ENCODE measurements at regions not wholly inside any gene's neighbourhood (a gene's known extent, or its start where the extent isn't known, plus 50 kb on each side); places are given as distances from the start of the nearest gene placed in this dataset.
A peak's percentile ranks its signal among the peaks of the same experiment; 100 is the strongest.

DNA sequence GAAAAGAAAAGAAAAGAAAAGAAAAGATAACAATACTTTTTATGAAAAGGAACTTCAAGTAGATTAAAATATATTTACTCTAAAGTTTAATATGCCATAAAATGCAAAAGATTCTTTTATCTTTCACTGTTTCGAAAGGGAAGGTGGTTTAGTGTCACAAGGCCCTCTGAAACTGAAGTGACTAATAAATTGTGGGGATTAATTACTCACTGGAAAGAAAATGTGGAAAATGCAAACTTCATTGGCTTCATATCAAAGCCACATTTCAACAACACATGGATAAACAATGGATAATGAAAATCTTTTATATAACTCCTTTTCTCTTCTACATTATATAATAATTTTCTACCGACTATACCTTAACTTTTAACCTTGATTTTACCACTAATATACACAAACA, 320.5 kb upstream of the RSPO3 start:
- Histone ChIP-seq H3K9me3 (no peaks in the 10 kb centered on the region), H3K36me3 (ENCODE audit: low read depth, missing control alignments) (no peaks in the 10 kb centered on the region), H3K4me3 (no peak overlapping the region), H3K4me1 (no peaks in the 10 kb centered on the region), H3K27ac (no peak overlapping the region), H3K27me3 (no peaks in the 10 kb centered on the region)
- DNase-seq: no peak
- 75 to 84% methylated on average over 2 of the region's 2 CpGs for WGBS, 2 donors
- intact Hi-C loops (cut with DNase I; ENCODE audit: low total_unique reads): no loop called here
- TF ChIP-seq, protein P1, sequence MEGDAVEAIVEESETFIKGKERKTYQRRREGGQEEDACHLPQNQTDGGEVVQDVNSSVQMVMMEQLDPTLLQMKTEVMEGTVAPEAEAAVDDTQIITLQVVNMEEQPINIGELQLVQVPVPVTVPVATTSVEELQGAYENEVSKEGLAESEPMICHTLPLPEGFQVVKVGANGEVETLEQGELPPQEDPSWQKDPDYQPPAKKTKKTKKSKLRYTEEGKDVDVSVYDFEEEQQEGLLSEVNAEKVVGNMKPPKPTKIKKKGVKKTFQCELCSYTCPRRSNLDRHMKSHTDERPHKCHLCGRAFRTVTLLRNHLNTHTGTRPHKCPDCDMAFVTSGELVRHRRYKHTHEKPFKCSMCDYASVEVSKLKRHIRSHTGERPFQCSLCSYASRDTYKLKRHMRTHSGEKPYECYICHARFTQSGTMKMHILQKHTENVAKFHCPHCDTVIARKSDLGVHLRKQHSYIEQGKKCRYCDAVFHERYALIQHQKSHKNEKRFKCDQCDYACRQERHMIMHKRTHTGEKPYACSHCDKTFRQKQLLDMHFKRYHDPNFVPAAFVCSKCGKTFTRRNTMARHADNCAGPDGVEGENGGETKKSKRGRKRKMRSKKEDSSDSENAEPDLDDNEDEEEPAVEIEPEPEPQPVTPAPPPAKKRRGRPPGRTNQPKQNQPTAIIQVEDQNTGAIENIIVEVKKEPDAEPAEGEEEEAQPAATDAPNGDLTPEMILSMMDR (IDR thresholded peaks at IDR 0.05): no peak
- no peak for TF ChIP-seq POLR2A (IDR thresholded peaks at IDR 0.05)

GRCh38 chr6:126803769-126804168, 314.7 kb upstream of the RSPO3 start:
- Histone ChIP-seq H3K4me3 (no peak overlapping the region), H3K4me1 (no peaks in the 10 kb centered on the region), H3K27ac (no peak overlapping the region), H3K27me3 (no peaks in the 10 kb centered on the region), H3K9me3 (no peaks in the 10 kb centered on the region), H3K36me3 (ENCODE audit: low read depth, missing control alignments) (no peaks in the 10 kb centered on the region)
- TF ChIP-seq POLR2A (IDR thresholded peaks at IDR 0.05): no peak
- TF ChIP-seq, protein P1 (IDR thresholded peaks at IDR 0.05): no peak
- no peak for DNase-seq
- 84 to 85% methylated on average over 3 of the region's 3 CpGs for WGBS, 2 donors
- intact Hi-C loops (cut with DNase I; ENCODE audit: low total_unique reads): no loop called here

DNA sequence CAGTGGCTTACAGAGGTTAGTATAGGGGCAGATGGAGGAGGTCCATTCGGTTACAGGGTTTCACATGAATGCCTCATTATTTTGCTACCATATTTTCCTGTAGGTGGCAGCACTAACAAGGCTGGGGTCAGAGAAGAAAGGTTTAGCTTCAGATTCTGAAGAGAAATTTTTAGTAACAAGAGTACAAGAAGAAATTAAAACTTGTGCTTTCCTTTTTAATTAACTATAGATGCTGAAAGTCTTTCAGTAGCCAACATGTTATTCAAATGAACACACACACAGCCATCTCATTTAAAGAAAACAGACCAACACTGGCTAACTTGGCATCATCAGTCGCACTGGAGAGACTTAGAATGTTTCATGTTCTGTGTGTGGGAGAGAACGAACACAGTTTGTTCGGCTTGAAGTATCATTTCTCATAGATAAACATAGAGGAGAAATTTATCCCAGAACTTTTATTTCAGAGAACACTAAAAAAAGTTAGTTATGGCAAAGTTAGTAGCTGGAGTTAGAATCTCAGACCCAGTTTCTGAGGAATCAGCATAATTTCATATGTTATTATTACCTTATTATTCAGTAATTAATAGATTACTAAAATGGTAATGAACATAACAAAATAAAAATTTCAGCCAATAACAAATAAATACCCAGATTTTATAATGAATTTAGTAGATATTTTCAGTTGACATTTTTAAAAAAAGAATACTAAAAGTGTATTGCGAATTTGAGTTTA, 314.0 kb upstream of the RSPO3 start:
- Histone ChIP-seq H3K27ac (no peak overlapping the region), H3K27me3 (no peaks in the 10 kb centered on the region), H3K9me3 (no peaks in the 10 kb centered on the region), H3K4me1 (no peaks in the 10 kb centered on the region), H3K36me3 (ENCODE audit: low read depth, missing control alignments) (no peaks in the 10 kb centered on the region), H3K4me3 (no peak overlapping the region)
- intact Hi-C loops (cut with DNase I; ENCODE audit: low total_unique reads): no loop called here
- TF ChIP-seq POLR2A (IDR thresholded peaks at IDR 0.05): no peak
- TF ChIP-seq, protein P1 (IDR thresholded peaks at IDR 0.05): peak; percentile 47 to 66 (median 51)
- DNase-seq: peak; percentile 50
- 37 to 39% methylated on average over 5 of the region's 5 CpGs for WGBS, 2 donors

GRCh38 chr6:126805861-126806260, 312.6 kb upstream of the RSPO3 start:
- H3K4me3 ChIP-seq: no peak overlapping the region
- no peaks in the 10 kb centered on the region for H3K4me1 ChIP-seq
- no peaks in the 10 kb centered on the region for H3K9me3 ChIP-seq
- no peaks in the 10 kb centered on the region for H3K36me3 ChIP-seq (ENCODE audit: low read depth, missing control alignments)
- WGBS, 2 donors: 67 to 70% methylated on average over 1 of the region's 1 CpG
- DNase-seq: no peak
- H3K27me3 ChIP-seq: no peaks in the 10 kb centered on the region
- TF ChIP-seq, protein P1 (IDR thresholded peaks at IDR 0.05): no peak
- no peak for TF ChIP-seq POLR2A (IDR thresholded peaks at IDR 0.05)
- no peak overlapping the region for H3K27ac ChIP-seq
- intact Hi-C loops (cut with DNase I; ENCODE audit: low total_unique reads): no loop called here

DNA sequence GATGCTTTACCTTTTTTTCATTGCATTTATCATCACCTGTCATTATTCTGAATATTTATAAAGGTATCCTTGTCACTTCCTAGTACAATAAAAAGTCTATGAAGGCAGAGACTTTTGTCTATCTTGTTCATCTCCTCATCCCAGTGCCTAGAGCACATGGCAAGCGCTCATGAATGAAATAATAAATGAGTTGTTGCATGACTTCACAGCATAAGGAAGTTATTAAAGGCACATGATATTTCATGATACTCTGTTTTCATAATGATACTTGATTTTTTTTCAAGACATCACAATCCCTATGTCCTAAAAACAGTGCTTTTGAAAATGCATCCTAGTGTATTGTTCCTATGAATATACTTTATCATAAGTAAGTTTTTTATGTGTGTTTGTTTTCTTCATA, 310.6 kb upstream of the RSPO3 start:
- 88 to 96% methylated on average over 1 of the region's 1 CpG for WGBS, 2 donors
- no peaks in the 10 kb centered on the region for H3K36me3 ChIP-seq (ENCODE audit: low read depth, missing control alignments)
- H3K9me3 ChIP-seq: no peaks in the 10 kb centered on the region
- H3K27me3 ChIP-seq: no peaks in the 10 kb centered on the region
- H3K4me3 ChIP-seq: no peak overlapping the region
- no peak for DNase-seq
- intact Hi-C loops (cut with DNase I; ENCODE audit: low total_unique reads): no loop called here
- TF ChIP-seq, protein P1 (IDR thresholded peaks at IDR 0.05): no peak
- no peak overlapping the region for H3K27ac ChIP-seq
- no peaks in the 10 kb centered on the region for H3K4me1 ChIP-seq
